PFSK-1 (cell line): ENCODE measurements at regions not wholly inside any gene's neighbourhood (a gene's known extent, or its start where the extent isn't known, plus 50 kb on each side); places are given as distances from the start of the nearest gene placed in this dataset.

Experiments
- FOXP2 ChIP-seq: optimal IDR thresholded peaks from 2 replicates; pipeline ENCODE3; 2011; ENCODE audit warnings: borderline replicate concordance, control low read depth, inconsistent platforms; ENCODE audit not compliant: insufficient read depth; ENCODE audit errors: extremely low read length, extremely low read depth
- POLR2AphosphoS5 ChIP-seq: IDR thresholded peaks from 2 replicates; pipeline ENCODE4 v1.6.1; 2012; ENCODE audit warnings: low read depth, mild to moderate bottlenecking, control low read depth, low read length, moderate library complexity
- SIN3A ChIP-seq: IDR thresholded peaks from 2 replicates; pipeline ENCODE4 v1.6.1; 2012; ENCODE audit warnings: mild to moderate bottlenecking, low read length, moderate library complexity, borderline replicate concordance; ENCODE audit not compliant: insufficient read depth
- TF ChIP-seq, protein P1 (sequence below), 2 experiments: IDR thresholded peaks; 2 replicates each; pipeline versions ENCODE4 v1.6.1 to v1.8.0; 2011 to 2012; ENCODE audit warnings: low read depth in 2 of 2, low read length in 2 of 2, control low read depth in 1 of 2, inconsistent platforms in 1 of 2, mild to moderate bottlenecking in 1 of 2, moderate library complexity in 1 of 2; ENCODE audit not compliant: insufficient read depth in 1 of 2

DNA sequence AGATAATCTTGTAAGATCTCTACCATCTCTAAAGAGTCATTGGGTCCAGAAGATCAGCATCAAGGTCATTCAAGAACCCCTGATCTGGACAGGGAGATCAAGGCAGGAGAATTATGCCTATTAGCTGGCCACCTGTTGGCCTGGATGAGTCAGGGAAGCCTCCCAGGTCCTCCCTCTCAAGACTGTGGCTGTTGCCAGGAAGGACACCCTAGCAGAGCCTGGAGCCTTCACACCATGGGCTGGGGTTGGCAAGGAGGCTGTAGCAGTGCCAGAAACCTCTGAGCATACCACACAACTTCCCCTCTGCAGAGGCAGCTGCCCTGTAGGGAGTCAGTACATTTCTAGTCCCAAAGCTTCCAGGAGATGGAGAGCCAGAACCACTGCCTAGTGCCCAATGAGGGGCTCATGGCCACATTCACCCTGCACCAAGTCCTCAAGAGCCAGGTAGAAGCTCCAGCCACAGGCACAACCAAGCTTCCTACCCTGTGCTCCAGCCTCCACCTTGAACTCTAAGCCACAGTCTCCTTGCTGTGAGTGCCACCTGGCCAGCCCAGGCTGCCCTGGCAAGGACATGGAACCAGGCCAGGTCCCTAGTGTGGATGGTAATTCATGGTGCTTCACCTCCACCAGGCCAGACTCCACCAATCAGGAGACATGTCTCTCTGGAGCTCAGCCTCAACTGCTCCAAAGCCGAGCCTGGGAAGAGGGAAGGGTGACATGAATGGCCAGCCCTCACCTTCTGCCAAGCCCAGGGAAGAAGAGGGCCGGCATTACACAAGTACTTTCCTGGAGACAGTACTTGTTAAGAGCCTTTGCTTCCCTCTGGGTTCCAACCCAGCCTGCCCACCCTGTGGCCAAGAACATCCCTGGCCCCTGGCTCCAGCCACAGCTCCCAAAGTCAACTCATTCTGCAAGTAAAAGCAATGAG, 124.3 kb downstream of the BUD13 start:
- TF ChIP-seq, protein P1, sequence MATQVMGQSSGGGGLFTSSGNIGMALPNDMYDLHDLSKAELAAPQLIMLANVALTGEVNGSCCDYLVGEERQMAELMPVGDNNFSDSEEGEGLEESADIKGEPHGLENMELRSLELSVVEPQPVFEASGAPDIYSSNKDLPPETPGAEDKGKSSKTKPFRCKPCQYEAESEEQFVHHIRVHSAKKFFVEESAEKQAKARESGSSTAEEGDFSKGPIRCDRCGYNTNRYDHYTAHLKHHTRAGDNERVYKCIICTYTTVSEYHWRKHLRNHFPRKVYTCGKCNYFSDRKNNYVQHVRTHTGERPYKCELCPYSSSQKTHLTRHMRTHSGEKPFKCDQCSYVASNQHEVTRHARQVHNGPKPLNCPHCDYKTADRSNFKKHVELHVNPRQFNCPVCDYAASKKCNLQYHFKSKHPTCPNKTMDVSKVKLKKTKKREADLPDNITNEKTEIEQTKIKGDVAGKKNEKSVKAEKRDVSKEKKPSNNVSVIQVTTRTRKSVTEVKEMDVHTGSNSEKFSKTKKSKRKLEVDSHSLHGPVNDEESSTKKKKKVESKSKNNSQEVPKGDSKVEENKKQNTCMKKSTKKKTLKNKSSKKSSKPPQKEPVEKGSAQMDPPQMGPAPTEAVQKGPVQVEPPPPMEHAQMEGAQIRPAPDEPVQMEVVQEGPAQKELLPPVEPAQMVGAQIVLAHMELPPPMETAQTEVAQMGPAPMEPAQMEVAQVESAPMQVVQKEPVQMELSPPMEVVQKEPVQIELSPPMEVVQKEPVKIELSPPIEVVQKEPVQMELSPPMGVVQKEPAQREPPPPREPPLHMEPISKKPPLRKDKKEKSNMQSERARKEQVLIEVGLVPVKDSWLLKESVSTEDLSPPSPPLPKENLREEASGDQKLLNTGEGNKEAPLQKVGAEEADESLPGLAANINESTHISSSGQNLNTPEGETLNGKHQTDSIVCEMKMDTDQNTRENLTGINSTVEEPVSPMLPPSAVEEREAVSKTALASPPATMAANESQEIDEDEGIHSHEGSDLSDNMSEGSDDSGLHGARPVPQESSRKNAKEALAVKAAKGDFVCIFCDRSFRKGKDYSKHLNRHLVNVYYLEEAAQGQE (IDR thresholded peaks at IDR 0.05; ENCODE audit: insufficient read depth in 1 of 2, low read depth in 2 of 2, low read length in 2 of 2), result no peak
- no peak for TF ChIP-seq POLR2AphosphoS5
- TF ChIP-seq FOXP2, result no peak
- no peak for TF ChIP-seq SIN3A
